ENCODE measurements at regions not wholly inside any gene's neighbourhood (a gene's known extent, or its start where the extent isn't known, plus 50 kb on each side); places are given as distances from the start of the nearest gene placed in this dataset.

- TF ChIP-seq, protein P1, sequence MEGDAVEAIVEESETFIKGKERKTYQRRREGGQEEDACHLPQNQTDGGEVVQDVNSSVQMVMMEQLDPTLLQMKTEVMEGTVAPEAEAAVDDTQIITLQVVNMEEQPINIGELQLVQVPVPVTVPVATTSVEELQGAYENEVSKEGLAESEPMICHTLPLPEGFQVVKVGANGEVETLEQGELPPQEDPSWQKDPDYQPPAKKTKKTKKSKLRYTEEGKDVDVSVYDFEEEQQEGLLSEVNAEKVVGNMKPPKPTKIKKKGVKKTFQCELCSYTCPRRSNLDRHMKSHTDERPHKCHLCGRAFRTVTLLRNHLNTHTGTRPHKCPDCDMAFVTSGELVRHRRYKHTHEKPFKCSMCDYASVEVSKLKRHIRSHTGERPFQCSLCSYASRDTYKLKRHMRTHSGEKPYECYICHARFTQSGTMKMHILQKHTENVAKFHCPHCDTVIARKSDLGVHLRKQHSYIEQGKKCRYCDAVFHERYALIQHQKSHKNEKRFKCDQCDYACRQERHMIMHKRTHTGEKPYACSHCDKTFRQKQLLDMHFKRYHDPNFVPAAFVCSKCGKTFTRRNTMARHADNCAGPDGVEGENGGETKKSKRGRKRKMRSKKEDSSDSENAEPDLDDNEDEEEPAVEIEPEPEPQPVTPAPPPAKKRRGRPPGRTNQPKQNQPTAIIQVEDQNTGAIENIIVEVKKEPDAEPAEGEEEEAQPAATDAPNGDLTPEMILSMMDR (IDR thresholded peaks at IDR 0.05): no peak
- no peak for TF ChIP-seq POLR2A (IDR thresholded peaks at IDR 0.05)
These were observed 383.2 kb upstream of the KCNMB2 start for GRCh38 chr3:178152988-178153387.

Data from testis (tissue), 2 donors.